Glomerular visceral epithelial cell (primary cell): ENCODE measurements at regions not wholly inside any gene's neighbourhood (a gene's known extent, or its start where the extent isn't known, plus 50 kb on each side); places are given as distances from the start of the nearest gene placed in this dataset.

ENCODE experiments used
- DNase-seq: peaks from one replicate; pipeline ENCODE4 v3.0.0-alpha.2; 2016; ENCODE audit errors: extremely low spot score

GRCh38 chr1:80994934-80995333 is 805.8 kb upstream of the ADGRL2 start:
- DNase-seq: peak; percentile 24

GRCh38 chr1:80994038-80994437 is 806.7 kb upstream of the ADGRL2 start:
- no peak for DNase-seq

- DNase-seq: no peak
Observed at GRCh38 chr1:80993154-80993980, 807.4 kb upstream of the ADGRL2 start.

GRCh38 chr1:80989455-80989854 is 811.3 kb upstream of the ADGRL2 start:
- no peak for DNase-seq

GRCh38 chr1:80988926-80989325 is 811.8 kb upstream of the ADGRL2 start:
- DNase-seq: no peak

- DNase-seq: no peak
Observed at GRCh38 chr1:80987824-80988223, 812.9 kb upstream of the ADGRL2 start.

- no peak for DNase-seq
Observed at GRCh38 chr1:80987106-80987505, 813.6 kb upstream of the ADGRL2 start.

GRCh38 chr1:80982831-80983230 is 817.9 kb upstream of the ADGRL2 start:
- no peak for DNase-seq

GRCh38 chr1:80973101-80973500 is 827.6 kb upstream of the ADGRL2 start:
- no peak for DNase-seq

- no peak for DNase-seq
Observed at GRCh38 chr1:80966266-80966665, 834.5 kb upstream of the ADGRL2 start.

GRCh38 chr1:80962564-80962963 is 838.2 kb upstream of the ADGRL2 start:
- DNase-seq: peak; percentile 8

GRCh38 chr1:80961464-80962190 is 839.1 kb upstream of the ADGRL2 start:
- peak; percentile 4 for DNase-seq

- no peak for DNase-seq
Observed at GRCh38 chr1:80933346-80933745, 867.4 kb upstream of the ADGRL2 start.

GRCh38 chr1:80931178-80931577 is 869.6 kb upstream of the ADGRL2 start:
- no peak for DNase-seq

GRCh38 chr1:80929868-80930508 is 870.7 kb upstream of the ADGRL2 start:
- DNase-seq: no peak

GRCh38 chr1:80926531-80926930 is 874.2 kb upstream of the ADGRL2 start:
- no peak for DNase-seq

- no peak for DNase-seq
Observed at GRCh38 chr1:80925130-80925805, 875.5 kb upstream of the ADGRL2 start.

- no peak for DNase-seq
Observed at GRCh38 chr1:80924290-80924689, 876.4 kb upstream of the ADGRL2 start.

GRCh38 chr1:80922906-80923305 is 877.8 kb upstream of the ADGRL2 start:
- DNase-seq: no peak

- DNase-seq: no peak
Observed at GRCh38 chr1:80919426-80919825, 881.3 kb upstream of the ADGRL2 start.

GRCh38 chr1:80918380-80918779 is 882.4 kb upstream of the ADGRL2 start:
- DNase-seq: no peak

- DNase-seq: no peak
Observed at GRCh38 chr1:80917826-80918225, 882.9 kb upstream of the ADGRL2 start.
